ENCODE measurements at regions not wholly inside any gene's neighbourhood (a gene's known extent, or its start where the extent isn't known, plus 50 kb on each side); places are given as distances from the start of the nearest gene placed in this dataset.

- TF ChIP-seq CTCF (IDR thresholded peaks at IDR 0.05) = no peak
- TF ChIP-seq POLR2A (IDR thresholded peaks at IDR 0.05) = no peak
Observed at GRCh38 chr17:79377230-79377786, 233.5 kb downstream of the RBFOX3 start.

Measured in body of pancreas (tissue), 4 donors.